ENCODE measurements at regions not wholly inside any gene's neighbourhood (a gene's known extent, or its start where the extent isn't known, plus 50 kb on each side); places are given as distances from the start of the nearest gene placed in this dataset.
A peak's percentile ranks its signal among the peaks of the same experiment; 100 is the strongest.

DNA sequence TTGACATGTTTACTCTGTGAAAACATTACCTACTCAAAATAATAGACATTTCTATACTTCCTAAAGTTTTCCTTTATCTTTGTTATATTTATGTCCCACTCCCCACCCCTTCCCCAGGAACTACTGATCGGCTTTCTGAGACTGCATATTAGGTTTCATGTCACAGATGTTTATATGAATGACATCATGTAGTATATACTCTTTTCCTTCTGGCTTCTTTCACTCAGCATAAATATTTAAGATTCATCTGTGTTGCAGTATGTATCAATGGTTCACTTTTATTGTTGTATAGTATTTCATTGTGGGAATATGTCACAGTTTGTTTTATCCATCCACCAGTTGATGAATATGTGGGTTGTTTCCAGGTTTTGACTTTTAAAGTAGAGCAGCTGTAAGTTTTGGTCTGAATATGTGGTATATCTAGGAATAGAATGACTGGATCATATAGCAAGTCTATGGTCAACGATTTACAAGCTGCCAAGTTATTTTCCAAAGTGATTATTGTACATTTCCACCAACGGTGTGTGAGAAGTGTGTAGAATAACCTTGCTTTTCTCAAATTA, 73.8 kb upstream of the CAV2 start:
- DNase-seq: no peak

DNA sequence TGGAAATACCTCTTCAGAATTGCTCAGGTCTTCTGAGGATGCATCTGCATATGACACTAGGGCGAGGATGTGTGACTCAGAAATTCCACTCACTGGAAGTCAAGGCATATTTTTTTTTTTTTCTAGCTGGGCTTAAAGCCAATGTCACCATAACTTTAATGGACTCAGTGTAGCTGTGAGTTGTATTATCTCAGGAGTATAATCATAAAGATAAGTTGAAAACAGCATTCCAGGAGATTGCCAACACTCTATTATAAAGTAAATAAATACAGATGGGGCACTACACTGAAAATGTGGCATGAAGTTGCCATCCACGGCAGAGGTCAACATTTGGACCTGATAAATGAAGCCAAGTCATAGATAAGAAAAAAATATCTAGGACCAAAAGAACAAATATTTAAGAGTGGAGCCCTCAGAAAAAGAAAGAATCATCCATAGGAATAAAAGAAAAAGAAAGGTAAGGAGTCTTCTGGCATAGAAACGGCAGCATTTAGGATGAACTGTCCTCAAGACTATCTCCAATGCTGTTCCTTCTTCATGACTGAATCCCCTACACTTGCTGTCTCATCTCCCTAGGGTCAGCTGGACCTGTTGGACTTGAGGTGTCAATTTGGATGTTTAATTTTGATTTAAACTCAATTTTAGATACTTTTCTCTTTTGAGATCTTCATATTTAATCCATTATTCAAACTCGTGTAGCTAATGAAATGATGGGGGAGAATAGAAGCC, 72.9 kb upstream of the CAV2 start:
- DNase-seq: no peak

DNA sequence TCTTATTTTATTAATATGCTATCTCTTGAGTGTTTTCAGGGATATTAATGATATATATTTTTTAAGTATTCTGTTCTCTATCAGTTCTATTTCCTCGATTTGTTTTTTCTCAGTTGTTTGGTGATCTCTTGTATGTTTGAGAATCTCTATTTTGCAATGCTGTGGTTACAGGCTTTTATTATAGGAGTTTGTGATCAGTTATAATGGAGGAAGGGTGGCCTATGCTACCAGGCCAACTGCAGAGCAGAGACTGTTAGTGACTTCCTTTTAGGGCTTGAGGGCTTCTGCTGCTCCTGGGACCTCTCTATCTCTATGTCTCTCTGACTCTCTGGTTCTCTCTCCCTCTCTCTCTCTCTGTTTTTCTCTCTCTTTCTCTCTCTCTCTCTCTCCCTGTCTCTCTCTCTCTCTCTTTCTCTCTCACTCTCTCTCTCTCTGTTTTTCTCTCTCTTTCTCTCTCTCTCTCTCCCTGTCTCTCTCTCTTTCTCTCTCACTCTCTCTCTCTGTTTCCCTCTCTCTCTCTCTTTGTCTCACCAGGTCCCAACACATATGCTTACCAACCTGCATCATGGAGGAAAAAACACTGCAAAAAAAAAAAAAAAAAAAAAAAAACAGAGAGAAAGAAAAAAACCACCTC, 69.4 kb upstream of the CAV2 start:
- no peak for DNase-seq

GRCh38 chr7:116431787-116432526, 67.6 kb upstream of the CAV2 start:
- DNase-seq: no peak

DNA sequence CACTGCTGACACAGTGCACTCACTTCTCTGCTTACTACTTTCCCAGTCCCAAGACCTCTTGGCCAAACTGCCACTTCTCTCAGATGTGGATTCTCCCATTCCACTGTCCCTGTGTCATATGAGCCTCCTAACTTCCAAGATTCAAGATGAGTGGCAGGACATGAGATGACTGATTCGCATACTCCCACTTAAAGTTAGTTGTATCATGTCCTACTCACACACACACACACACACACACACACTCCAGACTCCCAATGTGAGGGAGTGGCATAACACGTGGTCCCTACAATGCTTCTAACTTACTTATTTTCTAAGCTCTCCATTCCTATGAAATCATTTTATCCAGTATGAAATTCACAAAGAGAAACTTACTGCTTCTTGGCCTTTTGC, 67.0 kb upstream of the CAV2 start:
- no peak for DNase-seq

GRCh38 chr7:116433246-116433645, 66.3 kb upstream of the CAV2 start:
- no peak for DNase-seq

- no peak for DNase-seq
Measured at GRCh38 chr7:116434820-116435341, 64.7 kb upstream of the CAV2 start.

DNA sequence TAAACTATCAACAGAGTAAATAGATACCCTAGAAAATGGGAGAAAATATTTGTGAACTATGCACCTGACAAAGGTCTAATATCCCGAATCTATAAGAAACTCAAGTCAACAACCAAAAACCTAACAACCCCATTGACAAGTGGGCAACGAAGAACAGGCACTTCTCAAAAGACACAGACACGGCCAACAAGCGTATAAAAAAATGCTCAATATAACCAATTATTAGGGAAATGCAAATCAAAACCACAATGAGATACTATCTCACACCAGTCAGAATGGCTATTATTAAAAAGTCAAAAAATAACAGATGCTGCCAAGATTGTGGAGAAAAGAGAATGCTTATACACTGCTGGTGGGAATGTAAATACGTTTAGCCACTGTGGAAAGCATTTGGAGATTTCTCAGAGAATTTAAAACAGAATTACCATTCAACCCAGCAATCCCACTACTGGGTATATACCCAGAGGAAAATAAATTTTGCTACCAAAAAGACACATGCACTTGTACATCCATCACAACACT, 63.2 kb upstream of the CAV2 start:
- DNase-seq: no peak

GRCh38 chr7:116438267-116438666, 61.3 kb upstream of the CAV2 start:
- DNase-seq: no peak

DNA sequence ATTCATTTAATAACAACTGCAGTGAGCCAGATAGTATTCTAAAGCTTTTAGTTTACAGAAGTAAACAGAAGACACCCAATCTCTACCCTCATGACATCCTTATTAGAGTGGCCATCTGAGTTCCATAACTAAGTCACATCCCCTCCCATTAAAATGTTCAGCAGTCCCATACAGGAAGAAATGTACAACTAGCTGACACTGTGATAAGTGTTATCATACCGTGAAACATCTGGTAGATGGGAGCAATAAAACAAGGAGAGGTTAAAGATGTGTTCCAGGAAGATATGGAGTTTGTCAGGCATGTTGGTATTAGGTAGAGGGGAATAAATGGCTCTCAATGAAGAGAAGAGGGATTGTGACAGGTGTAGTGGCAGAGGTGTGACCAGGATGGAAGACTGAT, 60.5 kb upstream of the CAV2 start:
- no peak for DNase-seq

- DNase-seq: no peak
Measured at GRCh38 chr7:116439841-116440549, 59.5 kb upstream of the CAV2 start.

DNA sequence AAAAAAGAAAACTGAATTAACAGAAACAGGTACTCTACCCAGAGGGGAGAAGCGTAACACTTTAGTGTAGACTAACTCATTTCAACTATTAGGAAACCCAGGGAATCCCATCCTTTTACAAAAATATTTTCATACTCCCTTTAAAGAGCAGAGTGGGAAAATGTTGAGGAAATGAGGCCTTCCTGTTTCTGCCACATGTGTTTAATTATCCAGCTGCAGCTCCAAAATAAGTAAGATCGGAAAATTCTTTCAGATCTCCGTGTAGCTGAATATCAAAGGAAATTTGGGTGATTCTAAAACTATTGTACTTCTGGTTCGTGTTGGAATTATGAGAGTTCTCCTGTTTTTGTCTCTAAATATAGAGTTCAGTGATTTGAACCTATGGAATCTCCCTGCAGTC, 58.0 kb upstream of the CAV2 start:
- no peak for DNase-seq

- peak; percentile 15 for DNase-seq
Measured at GRCh38 chr7:116443101-116443523, 56.4 kb upstream of the CAV2 start.

GRCh38 chr7:116443646-116444045, 55.9 kb upstream of the CAV2 start:
- no peak for DNase-seq

DNA sequence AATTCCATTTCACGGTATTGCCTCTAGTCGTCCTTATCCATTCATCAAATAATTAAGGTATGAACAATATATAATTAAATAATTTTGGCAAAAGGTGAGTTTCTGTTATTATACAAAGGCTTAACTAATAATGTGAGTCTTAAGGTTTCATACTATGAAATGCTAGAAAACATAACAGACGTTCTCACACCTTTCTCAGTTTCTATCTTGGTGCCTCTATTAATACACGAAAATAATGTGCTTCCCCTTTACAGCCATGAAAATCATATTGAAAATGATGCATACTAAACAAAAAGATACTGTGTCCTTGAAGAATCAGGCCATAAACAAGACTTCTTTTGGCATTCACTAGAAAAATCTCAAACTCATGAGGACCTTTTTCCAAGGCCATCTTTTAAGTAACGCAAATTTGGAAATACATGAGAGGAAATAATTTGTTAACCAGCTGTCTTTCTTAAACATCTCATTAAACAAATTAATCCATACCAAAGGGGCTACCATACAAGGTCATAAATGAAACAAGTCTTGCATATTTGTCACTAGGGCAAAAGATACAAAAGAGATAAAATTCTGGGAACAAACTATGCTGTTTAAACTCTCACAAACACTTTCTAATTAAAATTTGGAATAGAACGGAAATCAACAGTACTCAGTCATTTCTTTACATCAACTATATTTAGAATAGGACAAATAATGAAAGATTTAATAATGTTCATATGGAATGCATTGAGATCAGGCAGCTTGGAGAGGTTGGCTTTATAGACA, 53.9 kb upstream of the CAV2 start:
- DNase-seq: no peak

DNA sequence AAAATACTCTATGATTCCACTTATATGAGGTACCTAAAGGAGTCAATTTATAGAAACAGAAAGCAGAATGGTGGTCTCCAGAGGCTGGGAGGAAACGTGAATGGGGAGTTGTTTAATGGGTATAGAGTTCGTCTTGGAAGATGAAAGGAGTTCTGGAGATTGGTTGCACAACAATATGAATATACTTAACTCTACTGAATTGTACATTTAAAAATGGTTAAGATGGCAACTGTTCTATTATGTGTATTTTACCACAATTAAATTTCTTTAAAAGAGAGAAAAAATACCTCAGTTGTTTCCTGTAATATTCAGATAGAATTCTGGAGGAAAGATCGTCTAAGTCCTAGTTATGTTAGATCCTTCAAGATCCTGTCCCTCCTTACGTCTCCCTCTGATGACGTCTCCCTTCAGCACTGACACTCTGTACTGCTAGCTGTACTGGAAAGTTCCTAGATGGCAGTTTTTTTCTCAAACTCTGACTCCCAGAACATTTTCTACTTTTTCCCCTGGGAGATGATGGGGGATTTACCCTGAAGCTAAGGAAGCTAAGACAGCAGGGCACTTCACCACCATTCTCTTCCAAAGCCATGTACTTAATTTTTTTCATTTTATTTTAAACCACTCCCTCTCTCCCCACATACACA, 53.2 kb upstream of the CAV2 start:
- no peak for DNase-seq

DNA sequence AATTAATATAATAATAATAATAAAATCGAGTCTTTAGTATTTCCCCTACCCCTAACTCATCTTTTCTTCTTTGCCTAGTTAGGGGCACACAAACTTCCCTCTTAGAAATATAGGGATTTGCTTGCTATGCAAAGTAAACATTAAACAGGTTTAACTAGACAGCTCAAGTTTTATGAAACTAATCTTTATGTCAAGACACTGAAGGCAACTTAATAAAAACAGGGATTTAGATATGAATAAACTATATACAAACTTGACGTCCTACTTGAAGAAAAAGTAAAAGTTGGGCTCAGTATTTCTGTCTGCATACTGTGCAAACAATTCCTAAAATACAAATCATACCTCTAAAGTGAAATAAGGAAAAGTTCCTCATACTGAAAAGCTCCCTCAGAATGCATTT, 52.1 kb upstream of the CAV2 start:
- DNase-seq: no peak

DNA sequence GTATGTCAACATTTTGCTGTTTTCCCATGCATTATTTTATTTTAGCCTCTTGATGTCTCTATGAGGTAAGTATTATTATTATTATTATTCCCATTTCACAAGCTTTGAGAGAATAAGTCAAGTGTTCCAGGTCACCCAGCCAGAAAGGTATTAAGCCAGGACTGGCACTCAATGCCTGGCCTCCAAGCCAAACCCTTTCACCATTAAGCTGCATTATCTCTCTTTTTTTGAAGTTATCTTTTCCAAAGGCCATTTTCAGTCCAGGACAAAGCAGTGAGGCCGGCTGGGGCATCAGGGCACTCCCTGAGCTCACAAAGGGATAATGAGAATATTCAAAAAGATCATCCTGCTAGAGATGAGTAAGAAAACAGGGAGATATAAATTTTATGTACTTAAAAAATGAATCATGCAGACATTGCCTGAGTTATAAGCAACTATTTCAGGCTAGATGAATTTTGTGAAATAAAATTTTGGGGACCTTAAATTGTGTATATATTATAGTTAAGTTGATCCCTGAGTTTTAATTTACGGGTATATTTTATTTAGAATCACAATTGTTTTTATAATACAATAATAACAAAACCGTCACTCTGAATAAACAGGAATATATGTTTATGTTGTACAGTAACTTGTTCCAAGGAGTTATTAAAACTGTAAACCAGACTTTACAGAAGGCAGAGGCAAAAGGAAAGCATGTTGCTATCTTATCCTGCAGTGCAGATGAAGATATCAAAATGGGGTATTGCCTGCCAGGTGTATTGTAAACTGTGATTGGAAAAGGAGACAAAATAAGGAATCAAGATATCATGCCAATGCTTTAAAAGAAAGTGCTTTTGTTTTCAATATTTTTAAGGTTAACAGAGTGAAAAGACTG, 51.3 kb upstream of the CAV2 start:
- no peak for DNase-seq

DNA sequence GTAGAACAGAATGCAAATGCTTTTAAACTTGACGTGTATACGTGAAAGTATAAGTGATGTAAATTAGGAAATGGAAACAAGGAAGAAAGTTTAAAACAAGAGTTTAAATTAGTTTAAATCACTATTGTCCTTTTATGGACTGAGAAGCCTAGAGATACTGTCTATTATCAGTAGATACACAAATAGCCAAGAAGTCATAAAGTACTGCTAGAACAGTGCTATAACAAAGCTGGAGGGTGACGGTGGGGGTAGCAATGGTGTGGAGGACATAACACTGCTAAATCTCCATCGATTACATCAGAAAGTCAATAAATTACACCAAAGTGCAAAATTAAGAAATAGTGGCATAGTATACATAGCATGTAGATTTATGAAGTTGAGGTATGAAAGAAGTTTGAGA, 50.1 kb upstream of the CAV2 start:
- no peak for DNase-seq

All from 8988T (cell line).